HL-60/S4 treated with retinoic acid at 250 ng/mL for 4 days and 3 days (cell line): ENCODE measurements at regions not wholly inside any gene's neighbourhood (a gene's known extent, or its start where the extent isn't known, plus 50 kb on each side); places are given as distances from the start of the nearest gene placed in this dataset.

Source experiments
- in situ Hi-C: fragments of 300-500 bp; cut with MboI; formaldehyde crosslinking; loops from 2 replicates; pipeline ENCODE4 v1.7.0; 2022; ENCODE audit warnings: low sequenced_read_pairs

- in situ Hi-C loops = no loop called here
Measured at GRCh38 chr9:120294003-120294402, 286.0 kb downstream of the CDK5RAP2 start.

DNA sequence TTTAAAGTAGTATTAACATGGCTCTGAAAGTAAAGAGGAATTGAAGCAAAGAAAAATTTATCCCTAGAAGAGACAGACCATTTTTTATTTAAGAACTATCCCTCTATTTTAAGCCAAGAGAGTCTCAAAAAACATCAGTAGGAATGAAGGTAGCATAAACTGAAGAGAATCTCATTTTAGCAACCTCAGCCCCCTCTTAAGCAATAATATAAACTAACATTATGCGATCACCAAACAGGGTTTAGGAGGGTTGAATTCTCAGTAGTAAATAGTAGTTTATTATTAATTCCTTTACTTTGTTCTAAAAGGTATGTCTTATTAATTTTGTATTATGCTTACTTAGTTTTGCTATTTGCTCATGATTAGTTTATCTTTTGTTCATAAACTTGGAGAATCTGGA lies 287.4 kb downstream of the CDK5RAP2 start:
- in situ Hi-C loops = no loop called here

DNA sequence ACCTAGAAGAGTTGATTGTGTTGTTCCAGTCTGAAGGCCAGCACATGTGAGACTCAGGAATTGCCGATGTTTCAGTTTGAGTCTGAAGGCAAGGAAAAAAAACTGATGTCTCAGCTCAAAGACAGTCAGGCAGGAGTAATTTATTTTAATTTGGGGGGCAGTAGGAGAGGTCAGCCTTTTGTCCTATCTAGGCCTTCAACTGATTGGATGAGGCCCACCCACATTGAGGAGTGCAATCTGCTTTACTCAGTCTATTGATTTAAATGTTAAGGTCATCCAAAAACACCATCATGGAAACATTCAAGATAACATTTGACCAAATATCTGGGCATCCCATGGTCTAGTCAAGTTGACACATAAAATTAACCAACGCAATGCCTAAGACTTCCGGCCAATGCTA lies 288.9 kb downstream of the CDK5RAP2 start:
- in situ Hi-C loops = no loop called here

DNA sequence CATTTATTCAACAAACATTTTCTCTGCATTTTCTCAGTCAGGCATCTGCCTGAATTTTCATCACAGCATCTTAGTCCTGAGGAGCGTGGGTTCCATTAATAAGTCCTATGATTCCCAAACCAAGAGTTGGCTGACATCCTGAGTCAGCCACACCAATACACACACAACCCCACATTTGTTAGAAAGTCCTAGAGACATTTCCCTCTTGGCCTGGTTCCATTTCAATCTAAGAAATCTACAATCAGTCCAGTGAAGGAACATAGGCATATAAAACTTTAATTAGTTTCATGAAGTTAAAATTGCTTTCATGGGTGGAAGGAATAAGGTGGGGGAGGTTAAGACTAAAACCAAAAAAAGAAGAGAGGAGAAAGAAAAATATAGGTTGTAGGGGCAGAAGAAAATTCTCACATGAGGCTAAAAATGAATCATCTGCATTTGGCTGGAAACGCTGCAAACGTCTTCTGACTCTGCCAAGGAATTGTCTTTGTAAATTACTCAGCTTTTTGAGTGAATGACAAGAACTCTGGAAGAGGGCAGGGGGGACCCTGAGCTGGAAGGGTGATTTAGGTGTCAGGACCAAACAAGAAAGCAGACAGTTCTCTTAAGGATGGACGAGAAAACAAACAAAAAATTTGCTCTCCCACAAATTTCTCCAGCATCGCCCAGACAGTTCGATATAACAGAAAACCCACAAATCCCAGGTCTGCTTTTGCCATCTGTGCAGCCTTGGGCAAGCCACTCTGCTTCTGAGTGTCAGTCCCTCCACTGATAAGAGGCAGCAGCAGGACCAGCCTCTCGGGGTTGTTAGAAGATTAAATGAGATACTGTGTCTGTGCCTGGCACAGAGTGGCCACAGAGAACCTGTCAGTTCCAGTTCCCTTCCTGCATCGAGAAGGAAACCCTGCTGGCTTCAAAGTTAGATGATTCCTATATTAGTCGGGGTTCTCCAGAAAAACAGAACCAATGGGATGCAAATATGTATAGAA lies 289.7 kb downstream of the CDK5RAP2 start:
- in situ Hi-C loops = no loop called here

GRCh38 chr9:120289098-120289497 lies 290.9 kb downstream of the CDK5RAP2 start:
- in situ Hi-C loops = no loop called here

- in situ Hi-C loops = no loop called here
Measured at GRCh38 chr9:120286530-120286929, 293.4 kb downstream of the CDK5RAP2 start.

DNA sequence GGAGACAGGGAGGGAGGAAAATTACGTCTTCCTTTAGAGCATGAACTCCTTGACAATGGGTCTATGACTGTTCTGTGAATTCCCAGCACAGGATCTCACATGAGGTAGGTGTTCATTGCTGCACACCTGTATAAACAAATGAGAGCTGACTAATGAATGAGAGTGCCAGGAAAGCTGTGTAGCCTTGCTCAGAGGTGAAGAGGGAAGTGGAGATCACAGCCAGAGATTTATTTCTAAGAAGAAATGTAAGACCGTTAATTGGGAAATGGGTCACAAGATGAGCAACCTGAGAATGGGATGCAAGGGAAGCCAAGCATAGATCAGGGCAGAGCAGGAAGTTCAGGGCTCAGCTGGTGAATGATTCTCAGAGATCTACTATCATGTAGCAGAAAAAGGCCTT lies 295.1 kb downstream of the CDK5RAP2 start:
- in situ Hi-C loops = no loop called here

DNA sequence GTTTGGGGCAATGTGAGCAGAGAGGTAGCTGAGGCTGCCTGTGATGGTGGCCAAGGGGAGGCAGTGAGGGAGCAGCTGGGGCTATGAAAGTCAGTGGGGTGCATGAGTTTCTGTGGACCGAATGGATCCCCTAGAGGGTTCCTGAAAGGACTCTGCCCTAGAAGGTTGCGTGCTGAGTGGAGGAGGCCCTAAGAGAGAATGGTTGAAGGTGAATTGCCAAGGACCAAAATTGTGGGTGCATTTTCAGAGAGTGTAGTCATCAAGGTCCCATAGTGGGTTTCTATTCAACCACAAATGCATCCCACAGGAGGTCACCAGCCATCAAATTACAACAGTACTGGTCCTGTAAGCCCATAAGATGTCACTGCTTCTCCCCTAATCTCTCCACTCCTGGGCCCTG lies 298.3 kb downstream of the CDK5RAP2 start:
- in situ Hi-C loops = no loop called here

- in situ Hi-C loops = no loop called here
Measured at GRCh38 chr9:120267929-120268328, 312.0 kb downstream of the CDK5RAP2 start.

DNA sequence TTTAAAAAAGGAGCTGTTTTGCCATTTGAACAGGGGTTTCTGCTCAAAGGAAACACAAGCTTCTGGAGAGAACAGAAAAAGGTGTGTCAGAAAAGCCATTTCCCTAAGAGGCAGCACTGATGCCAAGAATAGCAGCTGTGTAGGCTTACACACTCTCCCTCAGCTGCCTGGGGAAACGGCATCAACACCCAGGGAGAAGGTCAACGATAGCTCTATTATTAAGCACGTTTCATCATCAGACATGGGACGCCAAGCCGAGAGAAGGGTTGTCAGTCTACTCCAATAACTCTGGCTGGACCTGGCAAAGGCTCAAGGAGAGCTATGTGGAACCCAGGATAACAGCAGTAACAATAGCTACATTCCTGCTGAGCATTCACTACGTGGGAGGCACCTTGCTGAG lies 314.2 kb downstream of the CDK5RAP2 start:
- in situ Hi-C loops = no loop called here

DNA sequence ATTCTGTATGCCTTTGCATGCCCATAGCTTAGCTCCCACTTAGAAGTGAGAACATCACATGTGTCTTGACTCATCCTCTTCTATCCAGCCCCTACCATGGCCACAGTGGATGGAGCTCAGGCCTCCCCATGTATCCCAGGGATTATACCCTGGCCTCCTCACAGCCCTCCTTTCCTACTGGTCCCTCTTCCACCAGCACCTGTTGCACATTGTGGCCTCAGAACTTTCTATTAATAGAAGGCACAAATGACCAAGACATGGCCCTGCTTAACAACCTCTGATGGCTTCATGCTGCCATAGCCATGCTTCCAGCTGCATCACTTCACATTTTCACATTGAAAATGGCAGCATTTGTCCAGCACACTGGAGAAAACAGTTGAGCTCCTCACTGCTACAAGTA lies 315.4 kb downstream of the CDK5RAP2 start:
- in situ Hi-C loops = no loop called here

- in situ Hi-C loops = no loop called here
Measured at GRCh38 chr9:120263836-120264235, 316.1 kb downstream of the CDK5RAP2 start.

DNA sequence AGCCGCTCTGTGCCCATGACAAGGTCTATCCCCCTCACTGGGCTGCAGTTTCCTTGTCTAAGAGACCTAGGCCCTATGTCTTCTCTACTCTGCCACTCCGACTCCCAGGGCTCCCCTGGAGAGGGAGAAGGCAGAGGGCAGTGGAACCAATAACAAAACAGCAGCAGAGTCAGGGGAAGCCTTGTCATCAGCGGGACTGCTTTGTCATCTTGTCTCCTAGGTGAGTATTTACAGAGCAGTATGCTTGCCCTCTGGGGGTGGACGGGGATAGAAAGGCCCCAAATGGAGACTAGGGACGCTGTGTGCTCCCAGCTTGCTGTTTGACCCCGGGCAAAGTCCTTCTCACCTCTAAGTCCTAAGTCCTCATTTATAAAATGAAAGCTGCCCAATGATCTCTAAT lies 318.5 kb downstream of the CDK5RAP2 start:
- in situ Hi-C loops = no loop called here

DNA sequence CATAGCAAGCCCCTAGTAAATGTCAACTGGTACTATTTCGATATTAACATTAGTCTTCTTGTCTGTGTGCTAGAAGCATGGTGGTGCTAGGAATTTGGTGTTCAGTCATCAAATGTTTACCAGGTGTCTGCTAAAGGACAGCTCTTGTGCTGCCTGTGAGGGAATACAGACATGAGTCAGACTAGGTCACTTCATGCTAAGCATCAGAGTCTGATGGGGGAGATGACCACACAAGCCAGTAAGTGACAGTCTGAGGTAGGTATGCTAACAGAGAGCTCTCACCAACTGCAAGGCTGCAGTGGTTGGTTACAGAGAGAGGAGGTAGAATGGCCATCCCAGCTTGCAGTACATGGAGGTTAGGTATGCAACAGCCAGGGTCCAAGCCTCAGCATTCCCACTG lies 320.9 kb downstream of the CDK5RAP2 start:
- in situ Hi-C loops = no loop called here

DNA sequence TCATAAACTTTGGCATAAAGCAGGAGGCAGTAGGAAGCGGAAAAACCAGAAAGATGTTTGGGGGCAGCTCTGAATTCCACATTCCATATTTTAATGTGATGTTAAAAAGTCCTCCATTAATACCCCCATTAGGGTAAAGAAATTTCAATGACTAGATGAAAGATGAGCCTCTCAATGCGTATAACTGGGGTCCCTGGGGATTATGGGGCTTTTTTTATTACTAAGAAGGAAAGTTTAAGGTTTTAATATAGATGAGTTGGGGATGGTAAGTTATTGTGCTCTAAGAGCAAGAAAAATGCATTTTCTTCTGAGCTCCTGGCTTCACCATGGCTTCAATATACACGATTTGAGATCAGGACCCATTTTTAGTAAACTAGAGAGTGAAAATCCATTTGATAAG lies 321.9 kb downstream of the CDK5RAP2 start:
- in situ Hi-C loops = no loop called here

DNA sequence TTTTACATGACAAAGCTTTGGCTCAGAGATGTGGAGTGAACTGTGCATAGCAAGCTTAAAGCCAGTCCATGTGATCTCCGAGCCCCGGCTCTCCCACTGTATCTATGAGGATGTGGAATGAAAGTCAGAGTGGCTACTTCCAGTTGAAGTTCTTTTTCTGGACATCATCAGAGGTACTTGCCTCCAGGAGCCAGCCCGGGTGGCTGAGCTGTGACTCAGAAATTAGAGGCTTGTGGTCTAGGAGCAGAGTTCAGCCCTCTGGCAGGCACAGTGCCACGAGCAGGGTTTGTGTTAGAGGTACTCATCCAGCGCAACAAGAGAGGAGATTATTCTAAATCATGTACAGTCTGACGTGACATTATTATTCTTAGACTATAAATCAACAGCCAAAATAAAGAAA lies 322.5 kb downstream of the CDK5RAP2 start:
- in situ Hi-C loops = no loop called here

DNA sequence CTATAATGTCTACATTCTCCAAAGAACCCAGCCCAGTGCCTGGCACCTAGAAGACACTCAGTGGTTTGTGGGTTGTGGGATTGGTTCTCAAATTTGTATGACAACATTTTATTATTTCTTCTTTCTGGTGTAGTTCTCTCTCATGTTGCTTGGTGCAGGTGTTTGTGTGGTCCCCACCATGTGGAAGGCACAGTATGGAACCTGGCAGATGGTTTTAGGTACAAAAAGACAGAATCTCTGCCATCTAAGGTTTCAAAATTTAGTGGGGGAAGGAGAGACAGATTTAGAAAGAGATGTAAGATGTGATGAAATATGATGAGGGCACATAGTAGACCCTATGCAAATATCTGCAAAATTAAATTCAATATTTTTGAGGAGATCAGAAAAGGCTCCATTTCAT lies 323.8 kb downstream of the CDK5RAP2 start:
- in situ Hi-C loops = no loop called here

GRCh38 chr9:120252248-120252647 lies 327.7 kb downstream of the CDK5RAP2 start:
- in situ Hi-C loops = no loop called here

DNA sequence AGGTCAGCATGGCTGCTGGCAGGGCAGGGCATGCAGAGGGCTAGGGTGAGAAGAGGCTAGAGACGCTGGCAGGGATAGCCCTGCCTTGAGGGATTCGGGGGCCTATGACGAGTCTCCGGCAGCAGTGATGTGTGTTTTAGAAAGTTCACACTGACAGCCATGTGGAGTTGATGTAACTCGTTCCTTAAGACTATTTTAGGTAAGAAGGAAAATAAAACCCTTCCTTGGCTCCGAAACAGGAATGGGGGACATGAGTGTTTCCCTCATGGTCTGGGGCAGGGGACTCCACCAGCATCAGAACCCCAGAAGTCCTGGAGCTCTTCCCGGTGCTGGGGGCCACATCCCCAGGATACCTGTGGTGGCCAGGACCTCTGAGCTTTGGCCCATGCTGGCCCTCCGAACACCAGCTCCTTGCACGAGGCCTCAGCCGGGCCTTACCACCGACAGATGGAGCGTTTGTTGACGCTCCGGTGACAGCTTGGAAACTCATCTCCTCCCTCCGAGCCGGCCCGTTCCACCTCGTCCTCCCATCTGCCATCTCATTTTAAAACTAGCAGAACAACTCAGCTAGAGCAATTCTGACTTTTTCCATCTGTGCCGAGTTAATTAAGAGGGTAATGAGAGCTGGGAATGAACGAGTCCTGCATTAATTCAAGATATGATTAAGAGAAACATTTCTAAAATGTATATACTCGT lies 337.7 kb downstream of the CDK5RAP2 start:
- in situ Hi-C loops = no loop called here

DNA sequence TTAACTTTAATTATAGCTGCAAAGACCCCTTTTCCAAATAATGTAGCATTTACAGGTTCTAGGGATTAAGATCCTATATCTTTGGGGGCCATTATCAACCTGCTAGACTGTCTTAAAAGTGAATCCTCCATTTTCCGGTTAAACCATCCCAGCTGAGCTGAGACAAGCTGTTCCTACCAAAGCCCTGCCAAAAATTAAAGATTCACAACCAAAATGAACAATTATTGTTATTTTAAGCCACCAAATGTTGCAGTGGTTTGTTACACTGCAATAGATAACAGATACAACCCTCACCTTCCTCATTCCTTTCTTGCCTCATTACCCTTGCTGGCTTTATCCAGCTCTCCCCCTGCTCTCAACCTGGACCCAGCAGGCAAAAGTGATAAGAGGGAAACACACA lies 343.4 kb downstream of the CDK5RAP2 start:
- in situ Hi-C loops = no loop called here

- in situ Hi-C loops = no loop called here
Measured at GRCh38 chr9:120235081-120235480, 344.9 kb downstream of the CDK5RAP2 start.

- in situ Hi-C loops = no loop called here
Measured at GRCh38 chr9:120230227-120230626, 349.7 kb downstream of the CDK5RAP2 start.
